H9 (cell line): ENCODE measurements at regions not wholly inside any gene's neighbourhood (a gene's known extent, or its start where the extent isn't known, plus 50 kb on each side); places are given as distances from the start of the nearest gene placed in this dataset.

Experiments
- DNase-seq: peaks from one replicate; pipeline ENCODE4 v3.0.0-alpha.2; 2017
- H2AFZ ChIP-seq: one replicate; pipeline ENCODE4 v1.6.1; 2013; ENCODE audit warnings: mild to moderate bottlenecking, low read length, control low read depth, moderate library complexity
- H2AK5ac ChIP-seq: 2 replicates; pipeline ENCODE4 v1.6.1; 2013; ENCODE audit warnings: low read length, control low read depth, mixed read lengths; ENCODE audit not compliant: insufficient read length
- H2BK120ac ChIP-seq: one replicate; pipeline ENCODE4 v1.6.1; 2013; ENCODE audit warnings: low read depth, mild to moderate bottlenecking, low read length, control low read depth, inconsistent platforms; ENCODE audit not compliant: poor library complexity, severe bottlenecking
- H2BK12ac ChIP-seq: 2 replicates; pipeline ENCODE4 v1.6.1; 2013; ENCODE audit warnings: low read length, control low read depth, mixed read lengths, low read depth; ENCODE audit not compliant: insufficient read length
- H2BK15ac ChIP-seq: 2 replicates; pipeline ENCODE4 v1.6.1; 2013; ENCODE audit warnings: low read depth, low read length, control low read depth
- H2BK20ac ChIP-seq: one replicate; pipeline ENCODE4 v1.6.1; 2013; ENCODE audit warnings: low read depth, mild to moderate bottlenecking, low read length, control low read depth, inconsistent platforms; ENCODE audit not compliant: poor library complexity, severe bottlenecking
- H2BK5ac ChIP-seq: 2 replicates; pipeline ENCODE4 v1.6.1; 2013; ENCODE audit warnings: low read length, control low read depth, mixed read lengths; ENCODE audit not compliant: insufficient read length
- H3K14ac ChIP-seq: 2 replicates; pipeline ENCODE4 v1.6.1; 2013; ENCODE audit warnings: low read length, control low read depth; ENCODE audit not compliant: insufficient read depth
- H3K18ac ChIP-seq: 2 replicates; pipeline ENCODE4 v1.6.1; 2013; ENCODE audit warnings: low read depth, mild to moderate bottlenecking, mixed read lengths, low read length, control low read depth; ENCODE audit not compliant: insufficient read length
- H3K23ac ChIP-seq: 2 replicates; pipeline ENCODE4 v1.6.1; 2013; ENCODE audit warnings: low read length, control low read depth, mixed read lengths, low read depth; ENCODE audit not compliant: insufficient read length
- H3K23me2 ChIP-seq: 2 replicates; pipeline ENCODE4 v1.6.1; 2013; ENCODE audit warnings: low read depth, mild to moderate bottlenecking, mixed read lengths, low read length, control low read depth; ENCODE audit not compliant: insufficient read length, poor library complexity, severe bottlenecking
- H3K27ac ChIP-seq: 2 replicates; pipeline ENCODE4 v1.5.1; 2013; ENCODE audit warnings: low read length, control low read depth, mixed read lengths, low read depth; ENCODE audit not compliant: insufficient read length
- H3K27me3 ChIP-seq: 2 replicates; pipeline ENCODE4 v1.6.1; 2013; ENCODE audit warnings: low read length, control low read depth, inconsistent platforms; ENCODE audit not compliant: insufficient read depth
- H3K4ac ChIP-seq: 2 replicates; pipeline ENCODE4 v1.6.1; 2013; ENCODE audit warnings: low read depth, mild to moderate bottlenecking, control low read depth, inconsistent platforms, low read length, moderate library complexity
- H3K4me1 ChIP-seq: 2 replicates; pipeline ENCODE4 v1.6.1; 2013; ENCODE audit warnings: low read length, control low read depth, inconsistent platforms; ENCODE audit not compliant: insufficient read depth
- H3K4me2 ChIP-seq: 2 replicates; pipeline ENCODE4 v1.6.1; 2013; ENCODE audit warnings: low read length, control low read depth, mixed read lengths; ENCODE audit not compliant: insufficient read length, insufficient read depth
- H3K56ac ChIP-seq: 2 replicates; pipeline ENCODE4 v1.6.1; 2013; ENCODE audit warnings: low read depth, mild to moderate bottlenecking, mixed read lengths, low read length, control low read depth; ENCODE audit not compliant: insufficient read length
- H3K79me1 ChIP-seq: 2 replicates; pipeline ENCODE4 v1.6.1; 2013; ENCODE audit warnings: low read depth, mild to moderate bottlenecking, moderate library complexity, low read length, control low read depth, inconsistent platforms; ENCODE audit not compliant: insufficient read depth, poor library complexity, severe bottlenecking
- H3K79me2 ChIP-seq: 2 replicates; pipeline ENCODE4 v1.6.1; 2013; ENCODE audit warnings: low read length, control low read depth, inconsistent platforms; ENCODE audit not compliant: insufficient read depth
- H3K9ac ChIP-seq: 2 replicates; pipeline ENCODE4 v1.6.1; 2013; ENCODE audit warnings: low read length, control low read depth, mixed read lengths; ENCODE audit not compliant: insufficient read length; ENCODE audit errors: extremely low read depth
- H3K9me3 ChIP-seq: one replicate; pipeline ENCODE4 v1.6.1; 2013; ENCODE audit warnings: low read depth, low read length, inconsistent platforms; ENCODE audit not compliant: control insufficient read depth
- H3T11ph ChIP-seq: one replicate; pipeline ENCODE4 v1.6.1; 2013; ENCODE audit warnings: mild to moderate bottlenecking, low read length, control low read depth, inconsistent platforms
- H4K20me1 ChIP-seq: one replicate; pipeline ENCODE4 v1.6.1; 2013; ENCODE audit not compliant: control insufficient read depth, insufficient read length, insufficient read depth
- H4K5ac ChIP-seq: 2 replicates; pipeline ENCODE4 v1.6.1; 2013; ENCODE audit warnings: low read depth, mild to moderate bottlenecking, mixed read lengths, low read length, control low read depth; ENCODE audit not compliant: insufficient read length
- H4K8ac ChIP-seq: replicated peaks from 2 replicates; pipeline ENCODE4 v1.6.1; 2013; ENCODE audit warnings: low read length, control low read depth, mixed read lengths, low read depth; ENCODE audit not compliant: insufficient read length
- H4K91ac ChIP-seq: 2 replicates; pipeline ENCODE4 v1.6.1; 2013; ENCODE audit warnings: low read depth, mild to moderate bottlenecking, moderate library complexity, mixed read lengths, low read length, control low read depth; ENCODE audit not compliant: insufficient read length
- H3K27ac Mint-ChIP-seq, 3 experiments: 2 replicates in 2 of 3; 3 replicates in 1 of 3; pipeline ENCODE4 v1.8.0; 2020 to 2021; ENCODE audit warnings: mixed read lengths in 3 of 3, mild to moderate bottlenecking in 1 of 3, moderate library complexity in 1 of 3
- H3K27me3 Mint-ChIP-seq: 2 replicates; pipeline ENCODE4 v1.8.0; 2021; ENCODE audit warnings: low read depth, mild to moderate bottlenecking, moderate library complexity, mixed read lengths
- H3K36me3 Mint-ChIP-seq, 3 experiments: 2 replicates in 2 of 3; 3 replicates in 1 of 3; pipeline ENCODE4 v1.8.0; 2020 to 2021; ENCODE audit warnings: low read depth in 3 of 3, mixed read lengths in 3 of 3; ENCODE audit not compliant: insufficient read depth in 1 of 3
- H3K4me1 Mint-ChIP-seq, 2 experiments: 2 replicates each; pipeline ENCODE4 v1.8.0; 2020; ENCODE audit warnings: mixed read lengths in 2 of 2
- H3K4me3 Mint-ChIP-seq, 2 experiments: 2 replicates in 1 of 2; 3 replicates in 1 of 2; pipeline ENCODE4 v1.8.0; 2020 to 2021; ENCODE audit warnings: mild to moderate bottlenecking in 2 of 2, mixed read lengths in 2 of 2, moderate library complexity in 1 of 2
- H3K9me3 Mint-ChIP-seq, 2 experiments: 2 replicates in 1 of 2; 3 replicates in 1 of 2; pipeline ENCODE4 v1.8.0; 2020; ENCODE audit warnings: mild to moderate bottlenecking in 2 of 2, mixed read lengths in 2 of 2, moderate library complexity in 1 of 2
- CTCF ChIP-seq: fragments of 200-600 bp; sonication (generic); conservative IDR thresholded peaks from 3 replicates; pipeline ENCODE4 v1.8.0; 2021; ENCODE audit warnings: antibody characterized with exemption, mild to moderate bottlenecking
- WGBS: extraction: QIAGEN DNeasy Blood & Tissue Kit; methylation state at CpG from one replicate; pipeline ENCODE4 v1.1.7; 2013; ENCODE audit warnings: missing lambda C conversion rate, low lambda C conversion rate, mixed read lengths; ENCODE audit not compliant: insufficient read length; ENCODE audit errors: extremely low coverage; 5-methylcytosine and 5-hydroxymethylcytosine counted together

GRCh38 chr7:51482976-51483375 is 166.4 kb upstream of the COBL start:
- H3K18ac ChIP-seq, result no peak overlapping the region
- H3K4me1 ChIP-seq, result no peaks in the 10 kb centered on the region
- H2BK15ac ChIP-seq, result no peak overlapping the region
- Mint-ChIP-seq H3K9me3 (no peaks in the 10 kb centered on the region; a peak in 3 of 5 replicates), H3K4me1 (peaks cover 4% of the 10 kb centered on the region in 2 experiments; a peak in 3 of 4 replicates), H3K36me3 (no peaks in the 10 kb centered on the region; a peak in 1 of 7 replicates), H3K4me3 (no peak overlapping the region), H3K27me3 (peaks cover 2% of the 10 kb centered on the region; the same call in 1 of the 2 replicates), H3K27ac (no peak overlapping the region)
- no peak overlapping the region for H3K4ac ChIP-seq
- H4K5ac ChIP-seq, result no peak overlapping the region
- no peak overlapping the region for H2AFZ ChIP-seq
- H3K79me1 ChIP-seq, result no peaks in the 10 kb centered on the region
- no peak for DNase-seq
- H2BK12ac ChIP-seq, result no peak overlapping the region
- H4K20me1 ChIP-seq, result no peaks in the 10 kb centered on the region
- H2BK5ac ChIP-seq, result no peak overlapping the region
- no peak overlapping the region for H3K23ac ChIP-seq
- no peak for TF ChIP-seq CTCF
- no peak overlapping the region for H3K27ac ChIP-seq
- no peaks in the 10 kb centered on the region for H3K79me2 ChIP-seq
- no peak overlapping the region for H3K14ac ChIP-seq
- H3K4me2 ChIP-seq, result no peak overlapping the region
- H3T11ph ChIP-seq, result no peak overlapping the region
- WGBS, result no CpG with 5 or more reads among the region's 2 CpGs
- H2BK120ac ChIP-seq, result no peak overlapping the region
- no peaks in the 10 kb centered on the region for H3K27me3 ChIP-seq
- no peak overlapping the region for H4K91ac ChIP-seq
- no peak overlapping the region for H2AK5ac ChIP-seq
- H3K9me3 ChIP-seq, result no peaks in the 10 kb centered on the region
- no peak overlapping the region for H4K8ac ChIP-seq
- no peak overlapping the region for H2BK20ac ChIP-seq
- H3K56ac ChIP-seq, result no peak overlapping the region
- H3K9ac ChIP-seq, result no peak overlapping the region
- H3K23me2 ChIP-seq, result no peaks in the 10 kb centered on the region
